GM12864 (cell line): ENCODE measurements at regions not wholly inside any gene's neighbourhood (a gene's known extent, or its start where the extent isn't known, plus 50 kb on each side); places are given as distances from the start of the nearest gene placed in this dataset.

Source experiments
- DNase-seq: peaks from one replicate; pipeline ENCODE4 v3.0.0-alpha.2; 2011; ENCODE audit warnings: low read depth
- H3K4me3 ChIP-seq: 2 replicates; pipeline ENCODE4 v1.5.1; 2011; ENCODE audit warnings: mild to moderate bottlenecking, low read depth, low read length, control low read depth
- CTCF ChIP-seq: IDR thresholded peaks from 2 replicates; pipeline ENCODE4 v1.5.1; 2011; ENCODE audit warnings: low read depth, mild to moderate bottlenecking, moderate library complexity, low read length, control low read depth, inconsistent platforms; ENCODE audit errors: missing control alignments

GRCh38 chr10:123570898-123571515, 95.1 kb upstream of the GPR26 start:
- TF ChIP-seq CTCF, result no peak
- DNase-seq, result no peak
- no peak overlapping the region for H3K4me3 ChIP-seq

- no peak for TF ChIP-seq CTCF
- no peak for DNase-seq
- H3K4me3 ChIP-seq, result no peak overlapping the region
Observed at GRCh38 chr10:123571978-123572377, 94.2 kb upstream of the GPR26 start.

GRCh38 chr10:123573236-123574108, 92.7 kb upstream of the GPR26 start:
- no peak for DNase-seq
- TF ChIP-seq CTCF, result peak; percentile 93
- no peak overlapping the region for H3K4me3 ChIP-seq

GRCh38 chr10:123574109-123574698, 92.0 kb upstream of the GPR26 start:
- no peak for TF ChIP-seq CTCF
- DNase-seq, result no peak
- H3K4me3 ChIP-seq, result no peak overlapping the region

GRCh38 chr10:123575105-123575504, 91.0 kb upstream of the GPR26 start:
- TF ChIP-seq CTCF, result no peak
- no peak for DNase-seq
- no peak overlapping the region for H3K4me3 ChIP-seq

GRCh38 chr10:123576706-123577105, 89.4 kb upstream of the GPR26 start:
- H3K4me3 ChIP-seq, result no peak overlapping the region
- DNase-seq, result no peak
- TF ChIP-seq CTCF, result no peak
